Cardiac muscle cell (in vitro differentiated cells and primary cell): ENCODE measurements at regions not wholly inside any gene's neighbourhood (a gene's known extent, or its start where the extent isn't known, plus 50 kb on each side); places are given as distances from the start of the nearest gene placed in this dataset.

ENCODE experiments used
- DNase-seq, 2 donors: peaks; one replicate each; pipeline versions ENCODE4 v3.0.0 to v3.0.0-alpha.2; 2010 to 2017; ENCODE audit warnings: low read depth in 1 of 2, low spot score in 1 of 2
- H3K27ac ChIP-seq: fragments of 200-600 bp; sonication (generic); 2 replicates; pipeline ENCODE4 v1.5.1; 2016
- H3K27me3 ChIP-seq: fragments of 200-600 bp; sonication (generic); 2 replicates; pipeline ENCODE4 v1.6.0; 2016; ENCODE audit warnings: control low read depth
- H3K36me3 ChIP-seq: fragments of 200-600 bp; sonication (generic); 2 replicates; pipeline ENCODE4 v1.5.1; 2016; ENCODE audit warnings: control low read depth
- H3K4me1 ChIP-seq: fragments of 200-600 bp; sonication (generic); 2 replicates; pipeline ENCODE4 v1.8.1; 2017; ENCODE audit warnings: low read depth, mild to moderate bottlenecking, mixed run types
- H3K4me3 ChIP-seq: fragments of 200-600 bp; sonication (generic); 2 replicates; pipeline ENCODE4 v1.5.1; 2016; ENCODE audit warnings: mild to moderate bottlenecking
- H3K9me3 ChIP-seq: fragments of 200-600 bp; sonication (generic); 2 replicates; pipeline ENCODE4 v1.5.1; 2017; ENCODE audit warnings: low read depth, mild to moderate bottlenecking, control low read depth
- TF ChIP-seq, protein P1 (sequence below): IDR thresholded peaks from 2 replicates; pipeline ENCODE4 v1.5.1; 2012; ENCODE audit warnings: low read depth, mild to moderate bottlenecking, low read length

DNA sequence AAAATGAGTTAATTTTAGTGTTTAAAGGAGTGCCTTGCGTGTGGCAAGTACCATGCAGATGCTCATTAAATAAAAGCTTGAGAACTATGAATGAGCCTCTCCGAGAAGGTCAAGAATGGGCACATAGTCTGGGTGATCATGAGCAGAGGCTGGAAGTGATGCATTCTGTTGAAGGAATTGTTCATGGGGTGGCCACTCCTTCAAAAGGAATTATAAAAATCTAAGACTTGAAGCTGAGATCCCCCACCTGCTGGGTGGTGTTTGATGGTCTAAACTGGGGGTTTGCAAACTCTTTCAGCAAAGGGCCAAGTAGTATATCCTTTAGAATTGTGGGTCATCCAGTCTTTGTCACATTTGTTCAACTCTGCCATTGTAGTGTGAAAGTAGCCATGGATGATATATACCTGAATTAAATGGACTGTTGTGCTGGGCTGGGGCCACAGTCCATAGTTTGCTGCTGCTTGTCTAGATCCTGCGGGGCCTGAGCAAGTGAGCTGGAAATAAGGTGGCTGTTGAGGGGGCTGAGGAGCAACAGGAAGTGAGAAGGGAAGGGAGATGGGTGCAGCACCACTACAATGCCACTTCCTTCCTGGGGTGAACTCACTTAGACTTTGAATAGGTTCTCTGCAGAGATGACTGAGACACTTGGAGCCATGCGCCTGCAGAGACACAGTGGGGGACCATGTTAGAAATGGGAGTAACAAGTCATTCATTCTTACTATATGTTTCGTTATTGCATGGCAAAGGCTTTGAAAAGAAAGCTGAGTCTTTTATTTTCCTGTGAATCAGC, 179.0 kb downstream of the SNX19 start:
- Histone ChIP-seq H3K27me3 (no peaks in the 10 kb centered on the region), H3K9me3 (no peaks in the 10 kb centered on the region), H3K4me1 (peaks cover 12% of the 10 kb centered on the region), H3K36me3 (no peaks in the 10 kb centered on the region), H3K4me3 (no peak overlapping the region), H3K27ac (no peak overlapping the region)
- no peak for DNase-seq
- TF ChIP-seq, protein P1, sequence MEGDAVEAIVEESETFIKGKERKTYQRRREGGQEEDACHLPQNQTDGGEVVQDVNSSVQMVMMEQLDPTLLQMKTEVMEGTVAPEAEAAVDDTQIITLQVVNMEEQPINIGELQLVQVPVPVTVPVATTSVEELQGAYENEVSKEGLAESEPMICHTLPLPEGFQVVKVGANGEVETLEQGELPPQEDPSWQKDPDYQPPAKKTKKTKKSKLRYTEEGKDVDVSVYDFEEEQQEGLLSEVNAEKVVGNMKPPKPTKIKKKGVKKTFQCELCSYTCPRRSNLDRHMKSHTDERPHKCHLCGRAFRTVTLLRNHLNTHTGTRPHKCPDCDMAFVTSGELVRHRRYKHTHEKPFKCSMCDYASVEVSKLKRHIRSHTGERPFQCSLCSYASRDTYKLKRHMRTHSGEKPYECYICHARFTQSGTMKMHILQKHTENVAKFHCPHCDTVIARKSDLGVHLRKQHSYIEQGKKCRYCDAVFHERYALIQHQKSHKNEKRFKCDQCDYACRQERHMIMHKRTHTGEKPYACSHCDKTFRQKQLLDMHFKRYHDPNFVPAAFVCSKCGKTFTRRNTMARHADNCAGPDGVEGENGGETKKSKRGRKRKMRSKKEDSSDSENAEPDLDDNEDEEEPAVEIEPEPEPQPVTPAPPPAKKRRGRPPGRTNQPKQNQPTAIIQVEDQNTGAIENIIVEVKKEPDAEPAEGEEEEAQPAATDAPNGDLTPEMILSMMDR, result no peak

DNA sequence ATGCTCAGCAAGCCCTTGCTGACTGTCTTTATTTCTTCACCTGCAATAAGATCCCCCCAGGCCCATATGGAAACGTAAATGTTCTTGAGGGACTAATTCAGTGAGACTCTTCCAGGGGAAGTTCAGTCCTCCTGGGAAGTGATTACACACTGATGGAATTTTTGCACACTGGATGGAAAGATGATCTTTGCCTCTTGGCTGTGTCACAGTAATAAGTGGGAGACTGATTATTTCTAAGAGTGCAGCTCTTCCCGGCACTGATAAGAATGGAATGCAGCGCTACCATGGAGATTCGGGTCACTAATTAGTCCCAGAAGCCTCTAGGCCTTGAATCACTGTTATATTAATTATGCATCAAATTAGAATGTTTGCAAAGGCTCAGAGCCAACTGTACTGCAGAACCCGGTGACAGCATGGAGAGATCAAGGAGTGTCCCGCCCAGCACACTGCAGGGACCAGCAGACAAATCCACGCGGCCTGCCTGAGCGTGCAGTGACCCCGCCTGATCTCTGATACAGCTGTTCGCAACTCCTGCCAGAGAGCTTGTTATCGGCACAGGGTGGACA, 178.3 kb downstream of the SNX19 start:
- H3K27me3 ChIP-seq, result no peaks in the 10 kb centered on the region
- peaks cover 12% of the 10 kb centered on the region for H3K4me1 ChIP-seq
- DNase-seq, result peak; percentile 45 to 81
- peak overlapping the region; percentile 65 for H3K27ac ChIP-seq
- H3K36me3 ChIP-seq, result no peaks in the 10 kb centered on the region
- H3K9me3 ChIP-seq, result no peaks in the 10 kb centered on the region
- H3K4me3 ChIP-seq, result no peak overlapping the region
- TF ChIP-seq, protein P1, result no peak

DNA sequence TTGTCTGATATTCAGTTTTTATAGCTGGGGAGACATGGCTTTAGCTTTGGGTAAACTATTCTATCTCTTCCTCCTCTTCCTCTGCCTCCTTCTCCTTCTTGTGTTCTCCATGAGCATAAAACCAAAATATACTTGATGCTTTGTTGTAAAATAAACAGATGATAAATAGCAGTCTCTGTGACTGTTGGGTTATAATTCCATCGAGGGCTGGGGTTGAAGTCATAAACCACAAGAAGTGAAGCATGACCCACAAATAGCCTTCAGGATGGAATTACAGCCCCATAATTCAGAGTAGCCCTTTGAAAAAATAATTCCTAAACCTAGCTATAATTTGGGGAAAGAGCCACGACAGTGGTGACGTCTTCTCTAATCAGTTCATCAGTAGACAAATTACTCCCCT, 177.7 kb downstream of the SNX19 start:
- Histone ChIP-seq H3K27ac (peak overlapping the region; percentile 65), H3K27me3 (no peaks in the 10 kb centered on the region), H3K36me3 (no peaks in the 10 kb centered on the region), H3K9me3 (no peaks in the 10 kb centered on the region), H3K4me3 (no peak overlapping the region), H3K4me1 (peaks cover 12% of the 10 kb centered on the region)
- peak in 1 of 2 donors; percentile 25 for DNase-seq
- TF ChIP-seq, protein P1, result no peak

DNA sequence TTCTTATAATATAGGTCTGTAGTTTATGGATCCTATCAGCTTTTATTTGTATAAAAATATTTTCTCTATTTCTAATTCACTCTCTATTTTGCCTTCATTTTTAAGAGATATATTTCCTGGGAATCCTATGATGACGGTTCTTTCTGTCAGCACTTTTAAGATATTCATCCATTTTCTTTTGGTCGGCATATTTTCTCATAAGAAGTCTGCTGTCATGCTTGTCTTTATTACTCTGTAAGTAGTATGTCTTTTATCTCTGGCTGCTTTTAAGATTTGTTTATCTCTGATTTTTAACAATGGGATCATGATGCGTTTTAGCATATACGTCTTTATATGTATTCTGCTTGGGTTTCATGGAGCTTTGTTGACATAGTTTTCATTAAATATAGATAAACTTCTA, 175.5 kb downstream of the SNX19 start:
- no peak overlapping the region for H3K4me3 ChIP-seq
- H3K27me3 ChIP-seq, result no peaks in the 10 kb centered on the region
- H3K36me3 ChIP-seq, result no peaks in the 10 kb centered on the region
- H3K9me3 ChIP-seq, result no peaks in the 10 kb centered on the region
- no peak for DNase-seq
- H3K4me1 ChIP-seq, result peaks cover 12% of the 10 kb centered on the region
- no peak overlapping the region for H3K27ac ChIP-seq
- TF ChIP-seq, protein P1, result no peak

DNA sequence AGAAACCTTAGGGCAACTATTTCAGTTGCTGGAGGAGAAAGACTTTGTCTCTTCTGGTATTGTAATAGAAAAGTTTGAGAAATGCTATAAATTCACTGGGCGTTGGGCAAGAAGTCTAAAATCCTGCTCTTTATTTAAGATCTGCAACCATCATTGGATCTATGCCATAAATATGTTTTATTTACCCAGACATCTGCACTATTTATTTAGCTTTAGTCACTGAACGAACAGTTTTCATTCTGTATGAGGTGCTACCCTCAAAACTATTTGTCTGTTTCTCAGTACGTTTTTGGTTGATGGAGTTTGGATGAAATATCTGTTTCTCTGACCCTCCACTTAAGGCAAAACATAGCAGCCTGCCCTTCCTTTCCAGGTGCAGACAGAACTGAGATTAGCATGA, 171.5 kb downstream of the SNX19 start:
- Histone ChIP-seq H3K9me3 (no peaks in the 10 kb centered on the region), H3K27ac (no peak overlapping the region), H3K4me3 (no peak overlapping the region), H3K36me3 (no peaks in the 10 kb centered on the region), H3K27me3 (no peaks in the 10 kb centered on the region), H3K4me1 (no peaks in the 10 kb centered on the region)
- TF ChIP-seq, protein P1, result no peak
- no peak for DNase-seq
